MV-4-11 (cell line): ENCODE measurements at regions not wholly inside any gene's neighbourhood (a gene's known extent, or its start where the extent isn't known, plus 50 kb on each side); places are given as distances from the start of the nearest gene placed in this dataset.
"Not testable (repeated sequence)": the region's sequence is repeated elsewhere in the genome, so short reads cannot be mapped to it uniquely, and the experiment has no call there.

Source experiments
- DNase-seq: peaks from one replicate; lab custom pipeline; 2025; lab: John Stamatoyannopoulos, UW

DNA sequence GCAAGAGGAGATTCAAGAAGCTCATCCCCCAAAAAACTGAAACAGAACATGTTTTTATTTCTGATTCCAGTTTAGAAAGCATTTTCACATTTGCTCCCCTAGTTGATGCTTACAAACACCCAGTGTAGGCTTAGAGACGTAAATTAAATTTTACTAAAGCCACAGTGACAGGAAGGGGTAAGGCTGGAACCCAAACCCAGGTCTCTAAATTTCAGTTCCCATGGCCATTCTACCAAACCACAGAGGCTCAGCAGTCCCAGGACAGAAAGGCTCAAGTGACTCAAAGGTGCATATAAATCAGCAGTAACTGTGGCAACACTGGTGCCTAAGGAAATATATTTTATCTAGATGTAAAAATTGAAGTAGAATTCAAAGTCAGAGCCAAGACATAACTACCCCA lies 128.7 kb downstream of the CEP120 start:
- DNase-seq: no peak

DNA sequence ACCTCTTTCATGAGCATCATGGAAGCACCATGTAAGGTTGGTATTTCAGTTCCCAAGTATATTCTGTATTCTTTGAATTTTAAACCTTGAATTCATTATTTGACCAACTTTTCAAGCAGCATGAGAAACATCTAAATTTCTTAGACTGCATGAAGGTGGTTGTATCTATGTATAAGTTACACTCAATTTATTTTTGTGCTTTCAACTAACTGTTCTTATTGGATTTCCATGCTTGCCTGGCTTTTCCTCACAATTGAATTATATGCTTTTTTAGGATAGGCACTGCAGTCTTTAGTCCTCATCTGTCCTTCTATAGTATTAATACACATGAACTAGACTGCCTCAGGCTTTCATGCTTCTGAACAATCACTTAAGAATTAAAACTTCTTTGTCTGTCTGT lies 134.0 kb downstream of the CEP120 start:
- no peak for DNase-seq

DNA sequence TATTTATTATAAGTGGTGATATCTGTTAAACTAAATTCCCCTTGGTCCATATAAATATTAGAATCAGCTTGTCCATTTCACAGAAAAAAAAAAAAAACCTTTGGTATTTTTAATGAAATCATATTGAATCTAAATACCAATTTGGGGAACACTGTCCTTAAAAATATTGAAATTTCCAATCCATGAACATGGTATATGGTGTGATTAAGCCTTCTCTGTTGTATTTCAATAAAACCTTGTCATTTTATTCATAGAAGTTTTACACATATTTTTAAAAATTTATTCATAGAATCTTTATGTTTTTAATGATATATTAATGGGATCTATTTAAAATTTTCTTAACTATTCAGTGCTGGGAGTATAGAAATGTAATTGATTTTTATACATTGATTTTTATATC lies 135.3 kb downstream of the CEP120 start:
- DNase-seq: no peak

DNA sequence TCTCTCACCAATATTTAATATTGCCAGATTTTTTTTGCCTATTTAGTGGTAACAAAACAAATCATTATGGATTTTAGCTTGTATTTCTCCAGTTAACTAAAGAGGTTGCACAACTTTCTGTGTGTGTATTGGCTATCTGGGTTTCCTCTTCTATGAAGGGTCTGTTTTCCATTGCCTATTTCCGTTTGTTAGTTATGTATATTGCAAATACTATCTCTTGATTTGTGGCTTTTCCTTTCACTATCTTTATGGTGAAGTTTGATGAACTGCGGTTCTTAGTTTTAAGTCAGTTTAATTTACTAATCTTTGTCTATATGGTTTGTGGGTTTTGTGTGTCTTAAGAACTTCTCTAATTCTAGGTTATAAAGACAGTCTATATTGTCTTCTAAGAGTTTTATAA lies 136.3 kb downstream of the CEP120 start:
- DNase-seq: peak; percentile 65

DNA sequence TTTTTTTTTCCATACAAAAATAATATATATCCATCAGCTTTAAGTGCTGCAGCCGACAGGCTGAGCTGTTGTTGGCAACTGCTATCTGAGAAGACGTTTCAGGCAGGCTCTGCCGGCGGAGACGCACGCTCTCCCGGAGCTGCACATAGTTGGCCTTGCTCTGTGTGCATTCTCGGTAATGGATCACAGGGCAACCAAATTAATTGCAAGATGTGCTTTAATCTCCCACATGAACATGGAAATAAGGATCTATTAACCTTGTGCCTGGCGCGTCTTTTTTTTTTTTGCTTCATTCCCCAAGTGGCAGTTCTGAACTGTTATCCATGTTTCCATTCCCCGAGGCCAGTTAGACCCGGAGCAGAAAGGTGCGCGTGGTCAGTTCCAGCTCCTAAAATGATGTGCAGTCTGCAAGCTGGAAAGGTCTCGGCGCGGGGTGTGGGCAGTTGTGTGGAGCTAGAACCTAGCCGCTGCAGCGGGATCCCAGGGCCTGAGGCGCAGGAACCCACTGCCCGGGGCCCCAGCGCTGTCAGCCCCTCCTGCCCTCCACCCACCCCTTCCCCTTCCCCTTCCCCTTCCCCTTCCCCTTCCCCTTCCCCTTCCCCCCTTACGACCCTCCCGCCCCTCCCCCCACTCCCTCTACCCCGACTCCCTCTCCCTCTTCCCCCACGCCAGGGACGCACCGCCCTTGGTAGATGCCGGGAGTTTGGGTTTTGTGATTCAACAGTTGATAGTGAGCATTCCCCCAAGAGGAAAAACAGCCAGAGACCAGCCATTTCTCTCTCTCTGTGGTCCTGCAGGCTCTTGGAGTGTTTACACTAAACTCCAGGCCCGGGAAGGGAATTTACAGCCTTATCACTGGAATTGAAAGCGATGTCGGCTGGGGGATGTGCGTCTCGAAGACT lies 137.8 kb downstream of the CEP120 start:
- DNase-seq: no peak

DNA sequence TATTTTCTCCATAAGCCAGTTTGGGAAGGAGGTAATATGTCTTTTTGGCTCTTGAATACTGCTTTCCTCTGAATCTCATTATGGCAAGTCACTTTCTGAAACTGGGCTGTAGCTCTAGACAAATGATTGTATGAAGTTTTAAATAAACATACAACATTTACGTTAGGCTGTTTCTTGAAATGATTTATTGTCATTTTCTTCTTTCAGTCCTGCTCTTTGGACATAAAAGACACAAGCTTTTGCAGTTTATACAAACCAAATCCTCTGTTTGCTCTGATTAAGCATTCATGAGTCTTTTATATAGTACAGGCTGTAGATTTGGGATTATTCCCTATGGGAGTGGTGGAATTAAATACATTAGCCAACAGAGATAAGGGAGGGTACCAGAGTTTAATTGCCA lies 139.7 kb downstream of the CEP120 start:
- no peak for DNase-seq

DNA sequence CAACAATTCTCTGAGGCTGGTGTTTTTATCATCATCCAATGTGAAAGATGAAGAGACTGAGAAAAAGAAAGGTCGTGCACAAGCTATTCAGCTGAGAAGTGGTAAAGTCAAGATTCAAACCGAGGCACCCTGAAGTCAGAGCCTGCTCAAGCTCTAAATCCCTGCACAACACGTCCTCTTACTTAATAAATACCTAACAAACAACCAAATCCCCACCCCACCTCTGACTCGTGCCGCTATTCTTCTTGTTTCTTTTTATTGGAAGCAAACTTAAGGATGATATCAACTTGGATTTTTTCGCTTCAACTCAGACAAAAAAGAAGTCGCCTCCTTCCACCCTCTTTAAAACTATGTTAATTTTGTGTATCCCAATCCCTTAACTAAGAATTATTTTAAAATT lies 140.2 kb downstream of the CEP120 start:
- DNase-seq: no peak

DNA sequence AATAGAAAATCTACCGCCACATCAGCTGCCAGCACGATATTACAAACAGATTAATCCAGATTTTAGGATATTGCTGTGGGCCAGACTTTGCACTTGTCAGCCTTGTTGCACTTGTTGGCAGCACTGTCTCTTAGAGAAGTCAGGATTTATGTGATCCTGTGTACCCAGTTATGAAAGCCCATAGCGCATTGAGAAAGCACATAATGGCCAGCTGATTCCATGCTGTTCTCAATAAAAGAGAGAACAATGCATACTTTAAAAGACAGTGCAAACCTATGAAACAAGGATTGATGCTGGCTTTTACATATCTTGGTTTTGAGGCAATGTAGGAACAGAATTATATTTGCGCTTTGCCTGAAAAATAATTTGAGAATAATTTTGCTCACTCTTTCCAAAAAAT lies 140.8 kb downstream of the CEP120 start:
- no peak for DNase-seq

DNA sequence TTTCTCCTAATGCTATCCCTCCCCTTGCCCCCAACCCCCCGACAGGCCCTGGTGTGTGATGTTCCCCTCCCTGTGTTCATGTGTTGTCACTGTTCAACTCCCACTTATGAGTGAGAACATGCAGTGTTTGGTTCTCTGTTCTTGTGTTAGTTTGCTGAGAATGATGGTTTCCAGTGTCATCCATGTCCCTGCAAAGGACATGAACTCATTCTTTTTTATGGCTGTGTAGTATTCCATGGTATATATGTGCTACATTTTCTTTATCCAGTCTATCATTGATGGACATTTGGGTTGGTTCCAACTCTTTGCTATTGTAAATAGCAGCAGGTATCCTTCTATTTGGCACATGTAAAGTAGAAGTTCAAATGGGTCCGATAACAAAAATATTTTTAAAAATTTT lies 142.3 kb downstream of the CEP120 start:
- DNase-seq: not testable (repeated sequence)

DNA sequence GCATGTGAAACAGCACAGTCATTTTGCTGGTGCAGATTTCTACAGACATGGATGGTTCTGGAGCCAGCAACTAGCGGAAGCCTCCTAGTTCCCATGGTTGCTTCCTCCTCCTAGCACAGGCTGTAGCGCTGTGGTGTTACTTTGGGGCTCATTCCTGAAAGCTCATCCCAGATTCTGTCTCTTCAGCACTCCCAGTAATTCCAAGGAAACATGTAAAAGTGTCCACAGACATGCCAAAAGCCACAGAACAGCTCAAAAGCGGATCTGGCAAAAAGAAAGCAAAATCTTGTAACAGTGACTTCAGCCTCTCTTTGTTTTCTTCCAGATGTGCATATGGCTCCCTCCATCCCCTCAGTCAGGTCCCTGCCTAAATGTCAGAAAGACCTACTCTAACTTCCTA lies 144.1 kb downstream of the CEP120 start:
- no peak for DNase-seq

DNA sequence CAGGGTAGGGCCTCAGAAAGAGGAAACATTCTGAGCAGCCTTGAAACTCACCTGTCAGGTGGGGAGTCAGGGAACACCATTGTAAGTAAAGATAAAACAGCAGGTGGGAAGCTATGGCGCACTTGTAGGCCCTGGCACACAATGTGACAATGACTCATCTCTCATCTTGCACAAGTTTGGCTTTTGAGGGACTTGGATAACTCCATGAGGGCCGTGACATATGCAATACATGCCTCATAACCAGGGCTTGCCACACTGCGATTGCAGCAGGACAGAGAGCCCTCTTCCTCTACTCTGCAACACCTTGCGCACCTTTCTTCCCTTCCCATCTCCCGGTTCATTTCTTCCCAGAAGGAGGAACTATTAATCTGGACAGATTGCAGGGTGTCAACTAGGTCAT lies 144.9 kb downstream of the CEP120 start:
- DNase-seq: peak; percentile 38

DNA sequence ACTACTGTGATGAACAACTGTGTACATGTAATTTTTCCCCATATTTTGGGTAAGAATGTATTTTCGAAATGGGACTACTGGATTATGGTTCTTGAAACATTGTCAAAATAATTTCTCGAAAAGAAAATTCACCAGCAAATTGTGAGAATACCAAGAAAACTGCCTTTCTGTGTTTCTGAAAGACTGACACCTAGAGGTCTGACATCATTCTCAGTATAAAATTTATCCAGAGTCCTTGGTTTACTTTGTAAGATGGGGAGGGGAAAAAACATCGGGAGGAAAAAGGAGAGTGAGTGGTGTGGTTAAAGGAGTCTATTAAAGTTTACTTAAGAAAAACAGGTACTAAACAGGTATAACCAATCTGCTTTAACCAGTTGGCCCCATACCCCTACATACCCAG lies 149.2 kb downstream of the CEP120 start:
- no peak for DNase-seq

DNA sequence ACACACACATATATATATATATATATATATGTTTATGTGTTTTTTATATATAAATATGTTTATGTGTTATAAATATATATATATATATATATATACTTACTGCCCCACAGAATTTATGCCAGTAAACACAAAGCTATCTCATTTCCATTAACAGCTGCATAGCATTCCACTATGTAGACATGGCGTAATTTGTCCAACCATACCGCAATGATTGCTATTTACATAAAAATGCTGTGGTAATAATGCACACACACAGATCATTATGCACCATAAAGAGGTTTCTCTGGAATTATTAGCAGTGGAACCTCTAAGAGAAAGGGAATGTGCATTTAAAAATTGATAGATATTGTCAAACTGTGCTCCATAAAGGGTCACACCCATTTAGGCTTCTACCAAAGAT lies 150.1 kb downstream of the CEP120 start:
- DNase-seq: no peak

DNA sequence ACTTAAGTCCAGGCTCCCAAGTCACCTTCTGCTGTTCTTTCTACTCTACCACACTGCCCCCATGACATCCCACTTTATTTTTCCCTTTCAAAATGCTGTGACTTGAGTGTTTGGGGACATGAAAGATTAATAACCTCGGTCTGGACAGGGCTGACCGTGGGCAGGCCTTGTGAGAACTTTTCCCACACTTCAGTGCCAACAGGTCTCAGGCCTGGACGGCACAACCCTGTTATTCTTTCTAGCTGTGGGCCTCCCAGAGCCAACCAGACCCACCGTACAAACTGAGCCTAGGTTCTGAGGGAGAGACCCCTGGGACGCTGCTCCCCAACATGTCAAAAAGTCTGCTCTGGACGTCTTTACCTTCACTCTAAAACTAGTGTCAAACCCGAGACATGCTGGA lies 153.4 kb downstream of the CEP120 start:
- no peak for DNase-seq

DNA sequence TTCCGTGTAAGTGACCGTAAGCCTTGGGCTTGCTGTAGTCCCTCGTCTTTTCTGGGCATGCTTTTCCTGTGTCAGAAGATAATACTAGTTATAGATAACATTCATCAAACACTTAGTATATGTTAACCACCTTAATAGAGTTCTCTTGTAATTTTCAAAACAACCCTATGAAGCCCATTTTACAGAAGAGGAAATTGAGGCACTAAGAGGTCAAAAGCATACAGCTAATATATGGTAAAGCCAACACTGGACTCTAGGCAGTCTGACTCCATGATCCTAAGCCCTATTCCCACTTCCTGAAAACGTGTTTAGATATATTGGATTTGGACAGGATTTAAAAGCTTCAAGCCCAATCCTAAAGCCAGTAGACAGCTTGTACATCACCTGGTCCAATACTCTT lies 153.8 kb downstream of the CEP120 start:
- DNase-seq: no peak

DNA sequence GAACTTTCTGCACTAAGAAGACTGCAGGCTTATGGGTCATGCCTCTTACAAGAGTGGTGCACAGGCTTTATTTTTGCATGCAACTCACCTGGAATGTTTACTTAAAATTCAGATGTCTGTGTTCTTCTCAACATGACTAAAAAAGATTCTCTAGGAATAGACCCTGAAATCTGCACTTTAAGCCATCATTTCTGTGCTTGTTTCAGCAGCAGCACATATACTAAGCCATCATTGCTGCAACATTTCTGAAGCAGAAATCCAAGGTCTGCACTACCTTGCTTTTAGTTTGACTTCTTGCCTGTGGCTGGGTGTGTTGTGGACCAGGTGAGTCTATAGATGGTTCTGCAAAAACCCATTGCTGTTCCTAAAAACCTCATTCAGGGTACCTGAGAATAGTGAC lies 156.8 kb downstream of the CEP120 start:
- no peak for DNase-seq

DNA sequence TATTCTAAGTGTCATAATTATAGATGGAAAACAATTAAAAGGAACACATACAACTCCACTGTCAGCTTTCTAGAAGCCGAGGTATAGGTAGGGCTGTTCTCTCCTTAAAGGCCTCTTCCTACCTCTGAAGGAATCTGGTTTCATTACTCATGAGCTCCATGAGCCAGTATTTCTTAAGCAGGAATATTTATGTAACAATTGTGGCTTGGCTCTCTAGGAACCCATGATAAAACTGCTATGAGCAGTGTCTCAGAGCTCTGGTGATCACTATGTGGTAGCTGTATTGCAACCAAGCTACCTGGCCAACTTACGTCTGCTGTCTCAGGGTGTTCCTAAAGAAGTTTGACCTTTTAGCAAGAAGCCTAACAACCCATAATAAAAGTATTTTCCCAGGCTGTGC lies 157.7 kb downstream of the CEP120 start:
- DNase-seq: no peak

DNA sequence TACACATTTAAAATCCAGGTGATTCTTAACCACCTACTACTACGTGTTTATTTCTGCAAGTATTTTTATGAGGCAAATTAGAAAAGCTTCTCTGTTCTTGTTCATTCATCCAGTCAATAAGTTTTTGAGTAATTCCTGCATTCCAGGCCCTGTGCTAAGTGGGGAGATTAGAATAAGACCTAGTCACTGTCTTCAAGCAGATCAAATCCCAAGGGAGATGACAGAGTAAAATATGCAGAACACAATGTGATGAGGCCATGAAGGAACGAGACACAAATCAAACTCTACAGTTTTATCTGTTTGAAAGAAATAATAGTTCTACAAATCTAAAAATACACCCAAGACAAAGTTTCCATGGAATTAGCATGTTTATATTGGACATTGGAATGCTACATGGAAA lies 158.8 kb downstream of the CEP120 start:
- DNase-seq: no peak

DNA sequence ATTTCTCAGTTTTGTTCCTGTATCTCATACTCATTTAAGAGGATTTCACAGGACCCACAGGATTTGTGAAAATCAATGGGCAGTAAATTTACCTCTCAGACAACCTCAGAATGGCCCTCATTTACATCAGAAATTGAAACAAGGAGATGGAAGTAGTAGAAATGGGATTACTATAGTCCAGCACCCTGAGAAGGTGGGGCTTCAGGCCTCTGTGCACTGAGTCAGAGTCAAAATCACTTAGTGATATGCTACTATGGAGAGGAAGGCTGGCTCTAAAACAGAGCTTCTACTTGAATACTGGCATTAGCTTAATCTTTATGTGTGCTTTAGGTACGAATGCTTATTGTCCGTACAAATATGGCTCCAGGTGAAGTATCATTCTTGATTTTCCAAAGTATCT lies 159.3 kb downstream of the CEP120 start:
- no peak for DNase-seq

DNA sequence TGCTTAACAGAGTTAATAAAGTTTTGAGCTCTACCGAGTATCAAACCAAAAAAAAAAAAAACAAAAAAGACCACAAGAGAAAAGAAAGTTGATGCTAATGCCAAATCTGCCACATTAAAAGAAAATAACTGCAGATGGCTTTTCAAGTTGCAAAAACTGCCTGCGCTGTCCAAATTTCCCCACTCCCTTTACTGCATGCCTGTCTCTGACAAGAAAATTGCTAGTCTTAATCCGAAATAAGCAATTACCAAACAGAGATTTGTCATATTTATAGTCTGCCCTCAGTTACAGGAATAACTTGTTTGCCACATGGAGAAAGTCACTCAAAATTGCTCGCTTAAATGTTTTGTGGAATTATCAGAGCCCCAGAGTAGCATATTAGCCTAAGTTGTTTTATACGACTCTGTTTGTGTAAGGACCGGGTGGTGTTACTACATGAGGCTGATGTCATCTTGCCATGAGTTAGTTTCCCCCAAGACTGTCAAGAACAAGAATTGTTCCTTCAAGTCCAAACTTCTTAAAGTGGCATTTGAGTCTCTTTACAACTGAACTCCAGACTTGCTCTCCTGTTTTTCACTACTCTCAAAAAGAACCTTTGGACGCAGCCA lies 160.9 kb downstream of the CEP120 start:
- DNase-seq: no peak

DNA sequence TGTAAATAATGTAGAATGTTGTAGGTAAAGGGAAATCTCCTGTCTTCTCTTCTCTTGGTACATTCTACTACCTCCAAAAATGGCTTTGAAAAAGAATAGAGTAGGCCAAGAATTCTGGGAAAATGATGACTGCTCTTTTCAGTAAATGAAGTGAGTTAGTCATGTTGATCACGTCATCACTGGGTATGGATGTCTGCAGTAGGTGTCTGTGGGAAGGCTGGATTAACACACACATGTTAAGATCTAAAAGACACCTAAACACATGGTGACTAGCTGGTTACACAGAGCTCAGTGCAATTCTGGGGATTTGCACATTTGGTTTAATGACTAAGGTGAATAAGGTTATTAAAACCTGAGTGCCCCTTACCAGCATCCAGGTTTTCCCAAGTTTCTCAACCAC lies 161.5 kb downstream of the CEP120 start:
- DNase-seq: no peak

DNA sequence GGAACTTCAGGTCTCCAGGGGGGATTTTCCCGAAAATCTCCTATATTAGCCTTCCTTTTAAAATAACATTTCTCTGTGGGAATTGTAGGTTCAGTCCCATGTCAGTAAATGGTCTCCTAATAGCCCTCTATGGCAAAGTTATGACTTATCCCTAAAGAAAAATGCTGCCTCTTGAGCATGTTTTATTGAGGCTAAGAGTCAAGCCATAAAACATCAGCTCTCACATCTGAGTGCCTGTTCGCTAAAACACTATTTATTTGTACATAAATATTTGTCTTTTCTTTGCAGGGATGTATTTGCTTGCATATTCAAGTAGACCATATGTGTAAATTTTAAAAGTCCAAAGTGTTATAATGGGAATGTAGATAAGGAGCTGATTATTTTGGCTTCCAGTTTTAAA lies 160.4 kb downstream of the PRDM6 start:
- no peak for DNase-seq

DNA sequence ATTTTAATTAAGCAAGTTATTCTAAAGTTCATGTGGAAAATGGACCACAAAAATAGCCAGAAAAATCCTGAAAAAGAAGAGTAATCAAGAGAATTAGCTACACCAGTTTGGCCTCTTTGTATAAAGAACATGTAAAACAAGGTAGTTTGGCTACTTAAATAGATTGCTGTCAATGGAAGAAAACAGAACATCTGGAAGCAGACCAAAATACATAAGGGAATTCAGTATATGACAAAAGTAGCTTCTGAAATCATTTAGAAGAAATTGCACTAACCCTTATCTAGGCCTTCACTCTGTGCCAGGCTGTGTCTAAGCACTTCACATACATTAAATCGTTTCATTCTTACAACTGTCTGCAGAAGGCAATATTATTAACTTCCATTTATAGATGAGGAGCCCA lies 156.6 kb downstream of the PRDM6 start:
- no peak for DNase-seq

DNA sequence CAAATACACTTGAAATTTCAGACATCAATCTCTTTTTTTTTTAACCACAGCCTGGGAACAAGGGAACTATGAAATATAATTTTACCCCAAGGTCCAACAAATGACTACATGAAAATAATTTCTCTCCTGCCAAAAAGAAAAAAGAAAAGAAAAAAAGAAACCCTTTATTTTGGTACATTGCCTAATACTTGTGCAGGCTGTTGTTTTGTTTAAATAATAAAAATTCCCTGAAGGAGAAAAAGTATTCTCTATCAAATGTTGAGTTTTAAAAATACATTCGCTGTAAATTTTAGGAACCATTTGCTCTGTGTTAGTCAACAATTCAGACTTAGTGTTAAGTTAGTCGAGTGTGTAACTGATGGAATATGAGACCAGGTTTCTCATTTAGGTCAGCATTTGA lies 155.4 kb downstream of the PRDM6 start:
- DNase-seq: no peak
